ENCODE measurements at regions not wholly inside any gene's neighbourhood (a gene's known extent, or its start where the extent isn't known, plus 50 kb on each side); places are given as distances from the start of the nearest gene placed in this dataset.

DNA sequence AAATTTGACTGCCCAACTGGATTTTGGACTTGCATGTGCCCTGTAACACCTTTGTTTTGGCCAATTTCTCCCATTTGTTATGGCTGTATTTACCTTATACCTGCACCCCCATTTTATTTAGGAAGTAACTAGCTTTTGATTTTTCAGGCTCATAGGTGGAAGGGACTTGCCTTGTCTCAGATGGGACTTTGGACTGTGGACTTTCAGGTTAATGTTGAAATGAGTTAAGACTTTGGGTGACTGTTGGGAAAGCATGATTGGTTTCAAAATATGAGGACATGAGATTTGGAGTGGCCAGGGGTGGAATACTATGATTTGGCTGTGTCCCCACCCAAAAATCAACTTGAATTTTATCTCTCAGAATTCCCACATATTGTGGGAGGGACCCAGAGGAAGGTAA, 490.2 kb downstream of the PRR16 start:
- Histone ChIP-seq H3F3A (ENCODE audit: control insufficient read depth, insufficient read depth) (no peaks in the 10 kb centered on the region), H3K9me2 (replicated peaks; ENCODE audit: control insufficient read depth, low read length) (no peaks in the 10 kb centered on the region), H3K9me3 (ENCODE audit: control insufficient read depth, insufficient read depth, low read length) (no peaks in the 10 kb centered on the region; the same call in 1 of the 2 replicates), H3K79me2 (ENCODE audit: control insufficient read depth, low read length) (no peaks in the 10 kb centered on the region), H3K27me3 (ENCODE audit: control insufficient read depth, low read length) (no peaks in the 10 kb centered on the region), H3K36me3 (ENCODE audit: control insufficient read depth, low read length) (no peaks in the 10 kb centered on the region), H3K4me2 (ENCODE audit: low read length) (no peak overlapping the region), H3K4me3 (ENCODE audit: low read length) (no peak overlapping the region), H4K20me1 (ENCODE audit: control insufficient read depth, insufficient read depth, low read depth, low read length) (no peaks in the 10 kb centered on the region), H3K4me1 (ENCODE audit: control insufficient read depth, low read length) (no peaks in the 10 kb centered on the region), H3K27ac (ENCODE audit: low read depth, low read length) (no peak overlapping the region)
- no peak for TF ChIP-seq EZH2phosphoT487 (IDR thresholded peaks at IDR 0.05; ENCODE audit: borderline replicate concordance, low read length)
- TF ChIP-seq, protein P1, sequence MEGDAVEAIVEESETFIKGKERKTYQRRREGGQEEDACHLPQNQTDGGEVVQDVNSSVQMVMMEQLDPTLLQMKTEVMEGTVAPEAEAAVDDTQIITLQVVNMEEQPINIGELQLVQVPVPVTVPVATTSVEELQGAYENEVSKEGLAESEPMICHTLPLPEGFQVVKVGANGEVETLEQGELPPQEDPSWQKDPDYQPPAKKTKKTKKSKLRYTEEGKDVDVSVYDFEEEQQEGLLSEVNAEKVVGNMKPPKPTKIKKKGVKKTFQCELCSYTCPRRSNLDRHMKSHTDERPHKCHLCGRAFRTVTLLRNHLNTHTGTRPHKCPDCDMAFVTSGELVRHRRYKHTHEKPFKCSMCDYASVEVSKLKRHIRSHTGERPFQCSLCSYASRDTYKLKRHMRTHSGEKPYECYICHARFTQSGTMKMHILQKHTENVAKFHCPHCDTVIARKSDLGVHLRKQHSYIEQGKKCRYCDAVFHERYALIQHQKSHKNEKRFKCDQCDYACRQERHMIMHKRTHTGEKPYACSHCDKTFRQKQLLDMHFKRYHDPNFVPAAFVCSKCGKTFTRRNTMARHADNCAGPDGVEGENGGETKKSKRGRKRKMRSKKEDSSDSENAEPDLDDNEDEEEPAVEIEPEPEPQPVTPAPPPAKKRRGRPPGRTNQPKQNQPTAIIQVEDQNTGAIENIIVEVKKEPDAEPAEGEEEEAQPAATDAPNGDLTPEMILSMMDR (IDR thresholded peaks at IDR 0.05; ENCODE audit: low read depth, low read length, poor library complexity, severe bottlenecking) = no peak

DNA sequence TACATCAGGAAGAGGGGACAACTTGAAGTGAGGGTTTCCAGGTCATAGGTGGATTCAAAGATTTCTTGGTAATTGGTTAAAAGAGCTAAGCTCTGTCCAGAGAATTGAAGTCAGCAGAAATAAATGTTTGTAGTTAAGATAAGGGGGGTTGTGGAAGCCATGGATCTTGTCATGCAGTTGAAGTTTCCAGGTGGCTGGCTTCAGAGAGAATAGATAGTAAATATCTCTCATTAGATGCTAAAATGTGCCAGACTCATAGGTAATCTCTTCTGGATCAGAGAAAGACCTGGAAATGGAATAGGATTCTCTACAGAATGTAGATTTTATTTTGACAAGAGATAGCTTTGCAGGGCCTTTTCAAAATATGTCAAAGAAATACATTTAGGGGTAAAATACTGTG, 491.7 kb downstream of the PRR16 start:
- no peak overlapping the region for H3K27ac ChIP-seq (ENCODE audit: low read depth, low read length)
- no peaks in the 10 kb centered on the region for H4K20me1 ChIP-seq (ENCODE audit: control insufficient read depth, insufficient read depth, low read depth, low read length)

DNA sequence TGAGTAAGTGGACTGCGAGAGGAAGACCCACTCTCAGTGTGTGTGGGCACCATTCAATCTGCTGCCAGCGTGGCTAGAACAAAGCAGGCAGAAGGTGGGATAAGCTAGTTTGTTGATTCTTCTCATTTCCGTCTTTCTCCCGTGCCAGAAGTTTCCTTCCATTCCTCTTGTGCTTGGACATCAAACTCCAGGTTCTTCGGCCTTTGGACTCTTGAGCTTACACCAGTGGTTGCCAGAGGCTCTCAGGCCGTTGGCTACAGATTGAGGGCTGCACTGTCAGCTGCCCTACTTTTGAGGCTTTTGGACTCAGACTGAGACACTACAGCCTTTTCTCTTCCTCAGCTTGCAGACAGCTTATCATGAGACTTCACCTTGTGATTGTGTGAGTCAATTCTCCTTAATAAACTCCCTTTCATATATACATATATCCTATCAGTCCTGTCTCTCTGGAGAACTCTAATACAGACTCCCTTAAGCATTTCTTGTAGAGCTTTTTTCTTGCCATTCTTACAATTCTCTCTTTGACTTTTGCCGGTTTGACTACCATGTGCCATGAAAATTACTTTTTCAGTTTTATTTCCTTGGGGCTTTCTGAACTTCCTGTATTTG, 494.9 kb downstream of the PRR16 start:
- no peaks in the 10 kb centered on the region for H3K79me2 ChIP-seq (ENCODE audit: control insufficient read depth, low read length)
- no peak overlapping the region for H3K4me2 ChIP-seq (ENCODE audit: low read length)
- peaks cover 3% of the 10 kb centered on the region; the same call in 1 of the 2 replicates for H3K9me3 ChIP-seq (ENCODE audit: control insufficient read depth, insufficient read depth, low read length)
- H3K4me1 ChIP-seq (ENCODE audit: control insufficient read depth, low read length) = no peaks in the 10 kb centered on the region
- no peak overlapping the region for H3K27ac ChIP-seq (ENCODE audit: low read depth, low read length)
- H3F3A ChIP-seq (ENCODE audit: control insufficient read depth, insufficient read depth) = no peaks in the 10 kb centered on the region
- H4K20me1 ChIP-seq (ENCODE audit: control insufficient read depth, insufficient read depth, low read depth, low read length) = no peaks in the 10 kb centered on the region
- TF ChIP-seq, protein P1 (IDR thresholded peaks at IDR 0.05; ENCODE audit: low read depth, low read length, poor library complexity, severe bottlenecking) = no peak
- TF ChIP-seq EZH2phosphoT487 (IDR thresholded peaks at IDR 0.05; ENCODE audit: borderline replicate concordance, low read length) = no peak
- H3K36me3 ChIP-seq (ENCODE audit: control insufficient read depth, low read length) = no peaks in the 10 kb centered on the region
- H3K4me3 ChIP-seq (ENCODE audit: low read length) = no peak overlapping the region
- H3K27me3 ChIP-seq (ENCODE audit: control insufficient read depth, low read length) = no peaks in the 10 kb centered on the region
- no peaks in the 10 kb centered on the region for H3K9me2 ChIP-seq (replicated peaks; ENCODE audit: control insufficient read depth, low read length)

More for the DNA sequence above, 491.7 kb downstream of the PRR16 start:
- Histone ChIP-seq H3F3A (ENCODE audit: control insufficient read depth, insufficient read depth) (no peaks in the 10 kb centered on the region), H3K9me3 (ENCODE audit: control insufficient read depth, insufficient read depth, low read length) (peaks cover under 1% of the 10 kb centered on the region; the same call in 1 of the 2 replicates), H3K36me3 (ENCODE audit: control insufficient read depth, low read length) (no peaks in the 10 kb centered on the region), H3K4me2 (ENCODE audit: low read length) (no peak overlapping the region), H3K4me1 (ENCODE audit: control insufficient read depth, low read length) (no peaks in the 10 kb centered on the region), H3K79me2 (ENCODE audit: control insufficient read depth, low read length) (no peaks in the 10 kb centered on the region), H3K4me3 (ENCODE audit: low read length) (no peak overlapping the region), H3K9me2 (replicated peaks; ENCODE audit: control insufficient read depth, low read length) (no peaks in the 10 kb centered on the region), H3K27me3 (ENCODE audit: control insufficient read depth, low read length) (no peaks in the 10 kb centered on the region)
- TF ChIP-seq, protein P1 (IDR thresholded peaks at IDR 0.05; ENCODE audit: low read depth, low read length, poor library complexity, severe bottlenecking) = no peak
- no peak for TF ChIP-seq EZH2phosphoT487 (IDR thresholded peaks at IDR 0.05; ENCODE audit: borderline replicate concordance, low read length)
